Prostate gland (tissue), 2 donors: ENCODE measurements at regions not wholly inside any gene's neighbourhood (a gene's known extent, or its start where the extent isn't known, plus 50 kb on each side); places are given as distances from the start of the nearest gene placed in this dataset.

Source experiments
- DNase-seq: peaks from one replicate; pipeline ENCODE4 v3.0.0-alpha.2; 2019; ENCODE audit warnings: low spot score
- H3K27ac ChIP-seq, 2 donors: fragments of 200-600 bp; sonication (generic); 2 replicates each; pipeline ENCODE4 v1.5.1; 2017 to 2019
- H3K27me3 ChIP-seq: fragments of 200-600 bp; sonication (generic); replicated peaks from 2 replicates; pipeline ENCODE4 v1.5.1; 2019; ENCODE audit not compliant: insufficient read depth
- H3K36me3 ChIP-seq, 2 donors: fragments of 200-600 bp; sonication (generic); 1 replicate in 1 of 2; 2 replicates in 1 of 2; pipeline versions ENCODE4 v1.5.1 to v1.8.1; 2017 to 2019
- H3K4me1 ChIP-seq: fragments of 200-600 bp; sonication (generic); replicated peaks from 2 replicates; pipeline ENCODE4 v1.5.1; 2019
- H3K4me3 ChIP-seq, 2 donors: fragments of 200-600 bp; sonication (generic); 2 replicates each; pipeline ENCODE4 v1.5.1; 2017 to 2019
- H3K9me3 ChIP-seq: fragments of 200-600 bp; sonication (generic); 2 replicates; pipeline ENCODE4 v1.5.1; 2017
- CTCF ChIP-seq, 4 experiments: fragments of 200-600 bp in 2 of 4; fragments of 450-650 bp in 2 of 4; sonication (generic) in 2 of 4; IDR thresholded peaks; 1 replicate in 3 of 4; 2 replicates in 1 of 4; pipeline ENCODE4 v1.5.1; 2016 to 2019; ENCODE audit warnings: antibody characterized with exemption in 4 of 4, mild to moderate bottlenecking in 2 of 4, moderate library complexity in 2 of 4
- POLR2A ChIP-seq: fragments of 450-650 bp; IDR thresholded peaks from one replicate; pipeline ENCODE4 v1.6.1; 2016; ENCODE audit warnings: antibody characterized with exemption, mild to moderate bottlenecking
- POLR2AphosphoS5 ChIP-seq: sonication (generic); formaldehyde crosslinking; IDR thresholded peaks from one replicate; pipeline ENCODE4 v1.6.1; 2017; ENCODE audit warnings: antibody characterized with exemption
- WGBS: methylation state at CpG from one replicate; pipeline ENCODE4 v1.1.5; 2018; 5-methylcytosine and 5-hydroxymethylcytosine counted together
- intact Hi-C: fragments of 100-400 bp; cut with DNase I; formaldehyde crosslinking; loops from one replicate; pipeline ENCODE4 v1.14.2; 2022

- DNase-seq = no peak
- Histone ChIP-seq H3K27me3 (no peaks in the 10 kb centered on the region), H3K9me3 (no peaks in the 10 kb centered on the region), H3K36me3 (no peaks in the 10 kb centered on the region), H3K27ac (no peak overlapping the region), H3K4me1 (no peaks in the 10 kb centered on the region), H3K4me3 (no peak overlapping the region)
- 88% methylated on average over 4 of the region's 4 CpGs for WGBS
- intact Hi-C loops = no loop called here
- TF ChIP-seq POLR2A = no peak
- no peak for TF ChIP-seq POLR2AphosphoS5
- TF ChIP-seq CTCF (IDR thresholded peaks at IDR 0.05) = no peak
Observed at GRCh38 chr2:7467782-7468447, 550.7 kb downstream of the RNF144A start.

- Histone ChIP-seq H3K4me3 (no peak overlapping the region), H3K36me3 (no peaks in the 10 kb centered on the region), H3K27me3 (no peaks in the 10 kb centered on the region), H3K9me3 (no peaks in the 10 kb centered on the region), H3K4me1 (no peaks in the 10 kb centered on the region), H3K27ac (no peak overlapping the region)
- intact Hi-C loops = no loop called here
- no peak for DNase-seq
- TF ChIP-seq CTCF (IDR thresholded peaks at IDR 0.05) (no peak), POLR2AphosphoS5 (no peak), POLR2A (no peak)
- 82% methylated on average over 3 of the region's 3 CpGs for WGBS
Observed at GRCh38 chr2:7468448-7468828, 551.2 kb downstream of the RNF144A start.

- TF ChIP-seq POLR2A (no peak), CTCF (IDR thresholded peaks at IDR 0.05) (no peak)
- Histone ChIP-seq H3K4me3 (no peak overlapping the region), H3K27me3 (no peaks in the 10 kb centered on the region), H3K4me1 (no peaks in the 10 kb centered on the region), H3K9me3 (no peaks in the 10 kb centered on the region), H3K36me3 (no peaks in the 10 kb centered on the region), H3K27ac (no peak overlapping the region)
- intact Hi-C loops = no loop called here
- DNase-seq = no peak
- WGBS = 91% methylated on average over 1 of the region's 1 CpG
Observed at GRCh38 chr2:7468955-7469354, 551.7 kb downstream of the RNF144A start.

GRCh38 chr2:7471185-7471584 is 554.0 kb downstream of the RNF144A start:
- no peak for DNase-seq
- TF ChIP-seq CTCF (IDR thresholded peaks at IDR 0.05) = no peak
- no peak for TF ChIP-seq POLR2AphosphoS5
- no peak for TF ChIP-seq POLR2A
- Histone ChIP-seq H3K27ac (no peak overlapping the region), H3K9me3 (no peaks in the 10 kb centered on the region), H3K27me3 (no peaks in the 10 kb centered on the region), H3K4me3 (no peak overlapping the region), H3K4me1 (no peaks in the 10 kb centered on the region), H3K36me3 (no peaks in the 10 kb centered on the region)
- WGBS = 93% methylated on average over 2 of the region's 2 CpGs
- intact Hi-C loops = no loop called here

- Histone ChIP-seq H3K36me3 (no peaks in the 10 kb centered on the region), H3K27me3 (no peaks in the 10 kb centered on the region), H3K4me3 (no peak overlapping the region), H3K4me1 (no peaks in the 10 kb centered on the region), H3K9me3 (no peaks in the 10 kb centered on the region), H3K27ac (no peak overlapping the region)
- intact Hi-C loops = no loop called here
- 86% methylated on average over 2 of the region's 2 CpGs for WGBS
- DNase-seq = no peak
- TF ChIP-seq CTCF (IDR thresholded peaks at IDR 0.05) (no peak), POLR2A (no peak), POLR2AphosphoS5 (no peak)
Observed at GRCh38 chr2:7472465-7472864, 555.3 kb downstream of the RNF144A start.
